Sigmoid colon (tissue), 6 donors: ENCODE measurements at regions not wholly inside any gene's neighbourhood (a gene's known extent, or its start where the extent isn't known, plus 50 kb on each side); places are given as distances from the start of the nearest gene placed in this dataset.

ENCODE experiments used
- DNase-seq: peaks from one replicate; pipeline ENCODE4 v3.0.0-alpha.2; 2019
- H3K27ac ChIP-seq, 4 donors: fragments of 200-600 bp; sonication (generic); one replicate each; pipeline ENCODE4 v1.5.1; 2016 to 2019; ENCODE audit warnings: mild to moderate bottlenecking in 1 of 4
- H3K27me3 ChIP-seq, 3 donors: fragments of 200-600 bp; sonication (generic); one replicate each; pipeline ENCODE4 v1.5.1; 2019; ENCODE audit warnings: mild to moderate bottlenecking in 1 of 3
- H3K36me3 ChIP-seq, 4 donors: fragments of 200-600 bp; sonication (generic); one replicate each; pipeline ENCODE4 v1.5.1; 2016 to 2019
- H3K4me1 ChIP-seq, 4 donors: fragments of 200-600 bp; sonication (generic); one replicate each; pipeline ENCODE4 v1.5.1; 2017 to 2019
- H3K4me3 ChIP-seq, 4 donors: fragments of 200-600 bp; sonication (generic); one replicate each; pipeline ENCODE4 v1.5.1; 2017 to 2019; ENCODE audit warnings: mild to moderate bottlenecking in 2 of 4, moderate library complexity in 1 of 4
- H3K9me3 ChIP-seq, 4 donors: fragments of 200-600 bp in 3 of 4; sonication (generic) in 3 of 4; one replicate each; pipeline versions ENCODE4 v1.5.1 to v1.6.1; 2013 to 2019
- CTCF ChIP-seq, 4 experiments: fragments of 450-650 bp in 3 of 4; fragments of 200-600 bp in 1 of 4; IDR thresholded peaks; one replicate each; pipeline ENCODE4 v1.5.1; 2016 to 2019; ENCODE audit warnings: antibody characterized with exemption in 4 of 4, mild to moderate bottlenecking in 3 of 4, moderate library complexity in 2 of 4
- EP300 ChIP-seq, 4 donors: sonication (generic); formaldehyde crosslinking; IDR thresholded peaks; one replicate each; pipeline ENCODE4 v1.6.1; 2017; ENCODE audit warnings: antibody characterized with exemption in 4 of 4
- POLR2A ChIP-seq, 2 donors: fragments of 450-650 bp; IDR thresholded peaks; one replicate each; pipeline ENCODE4 v1.6.1; 2016; ENCODE audit warnings: antibody characterized with exemption in 2 of 2, mild to moderate bottlenecking in 2 of 2, moderate library complexity in 2 of 2
- POLR2AphosphoS5 ChIP-seq, 4 donors: sonication (generic); formaldehyde crosslinking; IDR thresholded peaks; one replicate each; pipeline ENCODE4 v1.6.1; 2017; ENCODE audit warnings: antibody characterized with exemption in 4 of 4
- WGBS, 2 donors: extraction: QIAGEN DNeasy Blood & Tissue Kit; methylation state at CpG; one replicate each; pipeline ENCODE4 v1.1.7; 2013; 5-methylcytosine and 5-hydroxymethylcytosine counted together
- intact Hi-C: fragments of 100-400 bp; cut with DNase I; formaldehyde crosslinking; loops from one replicate; pipeline ENCODE4 v1.15.1; 2023
- donor health status: healthy with polysubstance abuse.
- donor health status: healthy.

GRCh38 chr20:19098117-19098516 lies 114.3 kb upstream of the SLC24A3 start:
- Histone ChIP-seq H3K4me3 (no peak overlapping the region), H3K36me3 (no peaks in the 10 kb centered on the region), H3K4me1 (no peaks in the 10 kb centered on the region), H3K27me3 (no peaks in the 10 kb centered on the region), H3K9me3 (no peaks in the 10 kb centered on the region), H3K27ac (no peak overlapping the region)
- WGBS, 2 donors = 88 to 92% methylated on average over 4 of the region's 4 CpGs
- intact Hi-C loops = no loop called here
- no peak for TF ChIP-seq CTCF (IDR thresholded peaks at IDR 0.05)
- no peak for TF ChIP-seq EP300 (IDR thresholded peaks at IDR 0.05)
- TF ChIP-seq POLR2A (IDR thresholded peaks at IDR 0.05) = no peak
- no peak for TF ChIP-seq POLR2AphosphoS5 (IDR thresholded peaks at IDR 0.05)
- no peak for DNase-seq

- intact Hi-C loops = no loop called here
- WGBS, 2 donors = 34 to 65% methylated on average over 8 of the region's 8 CpGs
- Histone ChIP-seq H3K36me3 (no peaks in the 10 kb centered on the region), H3K27me3 (no peaks in the 10 kb centered on the region), H3K27ac (no peak overlapping the region), H3K4me1 (no peaks in the 10 kb centered on the region), H3K4me3 (no peak overlapping the region), H3K9me3 (no peaks in the 10 kb centered on the region)
- no peak for DNase-seq
- TF ChIP-seq POLR2AphosphoS5 (IDR thresholded peaks at IDR 0.05) = no peak
- TF ChIP-seq CTCF (IDR thresholded peaks at IDR 0.05) = no peak
- no peak for TF ChIP-seq EP300 (IDR thresholded peaks at IDR 0.05)
- no peak for TF ChIP-seq POLR2A (IDR thresholded peaks at IDR 0.05)
These were observed 113.5 kb upstream of the SLC24A3 start for GRCh38 chr20:19098806-19099578.

GRCh38 chr20:19099596-19100545 lies 112.6 kb upstream of the SLC24A3 start:
- Histone ChIP-seq H3K27me3 (no peaks in the 10 kb centered on the region), H3K4me1 (no peaks in the 10 kb centered on the region), H3K27ac (no peak overlapping the region), H3K9me3 (no peaks in the 10 kb centered on the region), H3K36me3 (no peaks in the 10 kb centered on the region), H3K4me3 (no peak overlapping the region)
- TF ChIP-seq EP300 (IDR thresholded peaks at IDR 0.05) (no peak), POLR2A (IDR thresholded peaks at IDR 0.05) (no peak), CTCF (IDR thresholded peaks at IDR 0.05) (no peak), POLR2AphosphoS5 (IDR thresholded peaks at IDR 0.05) (no peak)
- no peak for DNase-seq
- intact Hi-C loops = no loop called here
- 23 to 71% methylated on average over 18 of the region's 18 CpGs for WGBS, 2 donors

GRCh38 chr20:19100975-19101374 lies 111.5 kb upstream of the SLC24A3 start:
- TF ChIP-seq POLR2A (IDR thresholded peaks at IDR 0.05) (no peak), CTCF (IDR thresholded peaks at IDR 0.05) (no peak), EP300 (IDR thresholded peaks at IDR 0.05) (no peak), POLR2AphosphoS5 (IDR thresholded peaks at IDR 0.05) (no peak)
- WGBS, 2 donors = 89 to 90% methylated on average over 4 of the region's 4 CpGs
- DNase-seq = no peak
- no peaks in the 10 kb centered on the region for H3K27me3 ChIP-seq
- no peaks in the 10 kb centered on the region for H3K36me3 ChIP-seq
- H3K4me1 ChIP-seq = no peaks in the 10 kb centered on the region
- intact Hi-C loops = no loop called here
- no peaks in the 10 kb centered on the region for H3K9me3 ChIP-seq
- H3K4me3 ChIP-seq = no peak overlapping the region
- H3K27ac ChIP-seq = no peak overlapping the region
